ENCODE measurements at regions not wholly inside any gene's neighbourhood (a gene's known extent, or its start where the extent isn't known, plus 50 kb on each side); places are given as distances from the start of the nearest gene placed in this dataset.

DNA sequence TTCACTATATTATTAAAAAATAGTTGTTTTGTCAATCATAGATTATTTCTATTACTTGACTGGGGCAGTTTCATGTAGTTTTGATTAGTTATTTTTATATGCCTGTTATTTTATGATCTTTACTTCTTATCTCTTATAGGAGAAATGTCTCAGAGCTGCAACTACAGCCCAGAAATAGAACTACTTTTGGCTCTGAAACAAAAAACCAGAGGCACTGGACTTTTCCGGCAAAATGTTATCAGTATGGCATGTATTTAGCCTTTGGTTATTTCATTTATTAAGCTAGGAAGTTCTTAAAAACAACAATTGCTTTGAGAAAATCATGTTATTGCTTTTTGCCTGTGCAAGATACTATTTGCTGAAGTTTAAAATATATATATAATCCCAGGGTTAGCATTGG is 566.5 kb downstream of the ANKRD50 start:
- TF ChIP-seq, protein P1, sequence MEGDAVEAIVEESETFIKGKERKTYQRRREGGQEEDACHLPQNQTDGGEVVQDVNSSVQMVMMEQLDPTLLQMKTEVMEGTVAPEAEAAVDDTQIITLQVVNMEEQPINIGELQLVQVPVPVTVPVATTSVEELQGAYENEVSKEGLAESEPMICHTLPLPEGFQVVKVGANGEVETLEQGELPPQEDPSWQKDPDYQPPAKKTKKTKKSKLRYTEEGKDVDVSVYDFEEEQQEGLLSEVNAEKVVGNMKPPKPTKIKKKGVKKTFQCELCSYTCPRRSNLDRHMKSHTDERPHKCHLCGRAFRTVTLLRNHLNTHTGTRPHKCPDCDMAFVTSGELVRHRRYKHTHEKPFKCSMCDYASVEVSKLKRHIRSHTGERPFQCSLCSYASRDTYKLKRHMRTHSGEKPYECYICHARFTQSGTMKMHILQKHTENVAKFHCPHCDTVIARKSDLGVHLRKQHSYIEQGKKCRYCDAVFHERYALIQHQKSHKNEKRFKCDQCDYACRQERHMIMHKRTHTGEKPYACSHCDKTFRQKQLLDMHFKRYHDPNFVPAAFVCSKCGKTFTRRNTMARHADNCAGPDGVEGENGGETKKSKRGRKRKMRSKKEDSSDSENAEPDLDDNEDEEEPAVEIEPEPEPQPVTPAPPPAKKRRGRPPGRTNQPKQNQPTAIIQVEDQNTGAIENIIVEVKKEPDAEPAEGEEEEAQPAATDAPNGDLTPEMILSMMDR (IDR thresholded peaks at IDR 0.05; ENCODE audit: insufficient read depth, low read length, poor library complexity, severe bottlenecking), result no peak
- no peak for DNase-seq (ENCODE audit: low read depth)
- H3K4me3 ChIP-seq (ENCODE audit: low read depth, low read length), result no peak overlapping the region

DNA sequence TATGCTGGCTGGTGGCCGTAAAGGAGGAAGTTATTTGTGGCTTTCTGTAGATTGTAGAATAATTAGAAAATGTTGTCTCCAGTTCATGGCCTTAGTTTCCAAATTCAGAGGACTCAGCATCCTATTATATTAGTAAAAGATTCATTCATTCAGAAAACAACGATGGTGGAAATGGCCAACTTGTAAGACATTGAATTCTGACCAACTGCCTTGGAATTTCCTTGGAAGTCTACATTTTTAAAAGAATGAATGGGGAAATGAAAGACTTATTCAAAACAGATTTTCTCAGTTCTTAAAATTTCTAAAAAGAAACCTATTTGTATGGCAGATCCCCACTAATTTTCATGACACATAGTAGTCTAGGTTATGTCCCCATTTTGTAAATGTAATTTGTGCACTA is 561.5 kb downstream of the ANKRD50 start:
- Histone ChIP-seq H3K4me3 (ENCODE audit: low read depth, low read length) (no peak overlapping the region), H3K27me3 (ENCODE audit: control insufficient read depth, insufficient read depth, low read length) (no peaks in the 10 kb centered on the region), H3K36me3 (ENCODE audit: control insufficient read depth, insufficient read depth, low read length) (no peaks in the 10 kb centered on the region)
- TF ChIP-seq, protein P1 (IDR thresholded peaks at IDR 0.05; ENCODE audit: insufficient read depth, low read length, poor library complexity, severe bottlenecking), result no peak
- DNase-seq (ENCODE audit: low read depth), result no peak

More for the DNA sequence above, 566.5 kb downstream of the ANKRD50 start:
- Histone ChIP-seq H3K36me3 (ENCODE audit: control insufficient read depth, insufficient read depth, low read length) (no peaks in the 10 kb centered on the region), H3K27me3 (ENCODE audit: control insufficient read depth, insufficient read depth, low read length) (no peaks in the 10 kb centered on the region)

DNA sequence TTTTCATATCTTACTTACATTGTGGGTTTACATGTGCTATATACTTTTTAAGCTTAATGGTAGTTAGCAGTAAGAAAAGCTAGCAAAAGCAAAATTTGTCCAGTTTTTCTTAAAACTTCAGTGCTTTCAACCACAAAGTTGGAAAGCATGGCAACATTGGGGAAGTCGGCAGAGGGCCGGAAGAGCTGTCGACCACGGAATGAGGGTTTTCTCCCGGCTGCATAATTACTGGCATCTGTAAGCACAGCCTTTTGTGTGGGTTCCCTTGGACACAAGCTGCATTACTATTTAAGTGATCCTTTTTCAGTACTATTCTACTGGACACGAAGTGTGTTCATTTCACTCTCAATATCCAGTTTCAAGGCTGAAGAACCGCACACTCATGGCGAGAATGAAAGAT is 560.4 kb downstream of the ANKRD50 start:
- Histone ChIP-seq H3K4me3 (ENCODE audit: low read depth, low read length) (no peak overlapping the region), H3K27me3 (ENCODE audit: control insufficient read depth, insufficient read depth, low read length) (no peaks in the 10 kb centered on the region), H3K36me3 (ENCODE audit: control insufficient read depth, insufficient read depth, low read length) (no peaks in the 10 kb centered on the region)
- DNase-seq (ENCODE audit: low read depth), result no peak
- TF ChIP-seq, protein P1 (IDR thresholded peaks at IDR 0.05; ENCODE audit: insufficient read depth, low read length, poor library complexity, severe bottlenecking), result no peak

DNA sequence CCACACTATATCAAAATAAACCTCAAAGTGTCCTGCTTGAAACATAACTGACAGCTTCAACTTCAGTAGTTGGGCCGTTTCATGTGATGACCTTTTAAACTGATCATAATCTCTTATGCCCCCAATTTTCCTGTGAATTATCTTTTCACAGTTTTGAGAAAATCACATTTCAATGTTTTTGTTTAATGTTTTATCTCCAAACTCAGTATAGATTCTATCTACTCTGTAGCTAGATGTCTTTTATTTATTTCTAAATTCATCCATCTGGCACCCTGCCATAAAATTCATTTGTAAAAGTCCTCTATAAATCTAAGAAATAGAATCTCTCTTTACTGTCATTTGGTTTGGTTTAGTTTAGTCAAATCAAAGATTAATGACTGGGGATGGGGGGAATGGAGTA is 557.3 kb downstream of the ANKRD50 start:
- TF ChIP-seq, protein P1 (IDR thresholded peaks at IDR 0.05; ENCODE audit: insufficient read depth, low read length, poor library complexity, severe bottlenecking), result no peak
- Histone ChIP-seq H3K36me3 (ENCODE audit: control insufficient read depth, insufficient read depth, low read length) (no peaks in the 10 kb centered on the region), H3K27me3 (ENCODE audit: control insufficient read depth, insufficient read depth, low read length) (no peaks in the 10 kb centered on the region), H3K4me3 (ENCODE audit: low read depth, low read length) (no peak overlapping the region)
- DNase-seq (ENCODE audit: low read depth), result no peak

DNA sequence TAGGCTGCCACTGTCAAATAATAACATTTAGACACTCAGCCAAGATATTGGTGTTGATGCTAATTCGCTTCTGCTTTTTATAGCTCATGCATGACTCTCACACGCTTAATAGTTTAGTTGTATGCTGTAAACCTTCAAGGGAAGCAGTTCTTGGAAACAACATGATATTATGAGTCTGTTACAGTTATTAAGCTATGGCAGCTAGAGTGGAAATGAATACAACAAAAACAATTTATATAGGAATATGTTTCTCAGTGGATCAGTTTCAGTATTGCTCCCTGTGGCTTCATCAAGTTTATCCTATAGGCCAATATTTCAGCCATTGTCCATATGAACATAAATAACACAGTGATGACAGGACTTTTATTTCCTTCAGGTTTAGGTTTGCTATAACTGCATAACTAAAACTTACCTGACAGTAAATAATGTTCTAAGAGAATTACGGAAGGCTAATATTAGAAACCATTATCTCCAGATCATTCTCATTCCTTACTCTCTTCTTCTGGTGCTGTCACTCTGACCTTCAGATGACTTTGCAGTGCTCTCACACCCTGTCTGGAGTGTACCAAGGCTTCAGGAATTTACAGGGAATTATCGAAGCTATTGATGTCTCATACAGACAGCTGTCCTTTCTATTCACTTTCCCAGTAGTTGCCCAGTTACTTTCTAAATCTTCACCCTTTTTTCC is 555.0 kb downstream of the ANKRD50 start:
- Histone ChIP-seq H3K27me3 (ENCODE audit: control insufficient read depth, insufficient read depth, low read length) (no peaks in the 10 kb centered on the region), H3K4me3 (ENCODE audit: low read depth, low read length) (no peak overlapping the region), H3K36me3 (ENCODE audit: control insufficient read depth, insufficient read depth, low read length) (no peaks in the 10 kb centered on the region)
- no peak for DNase-seq (ENCODE audit: low read depth)
- TF ChIP-seq, protein P1 (IDR thresholded peaks at IDR 0.05; ENCODE audit: insufficient read depth, low read length, poor library complexity, severe bottlenecking), result no peak

DNA sequence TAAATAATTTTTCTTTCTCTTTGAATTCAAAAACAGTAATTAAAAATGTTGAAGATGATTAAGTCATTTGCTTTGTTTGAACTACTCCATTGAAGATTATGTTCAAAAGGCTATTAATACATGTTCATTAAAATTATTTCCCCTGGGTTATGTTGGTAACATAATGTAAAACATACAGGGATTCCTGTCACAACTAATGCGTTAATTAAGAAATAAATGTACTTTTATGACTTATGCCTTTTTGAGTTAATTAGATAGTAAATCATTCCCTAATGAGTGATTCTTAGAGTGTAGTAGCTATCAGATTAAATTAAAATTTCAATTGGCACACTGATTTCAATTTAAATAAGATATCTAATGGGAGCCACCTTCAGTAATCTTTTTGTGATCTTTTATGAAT is 549.1 kb downstream of the ANKRD50 start:
- TF ChIP-seq, protein P1 (IDR thresholded peaks at IDR 0.05; ENCODE audit: insufficient read depth, low read length, poor library complexity, severe bottlenecking), result no peak
- H3K36me3 ChIP-seq (ENCODE audit: control insufficient read depth, insufficient read depth, low read length), result no peaks in the 10 kb centered on the region
- no peak overlapping the region for H3K4me3 ChIP-seq (ENCODE audit: low read depth, low read length)
- H3K27me3 ChIP-seq (ENCODE audit: control insufficient read depth, insufficient read depth, low read length), result no peaks in the 10 kb centered on the region
- no peak for DNase-seq (ENCODE audit: low read depth)
